ENCODE measurements at regions not wholly inside any gene's neighbourhood (a gene's known extent, or its start where the extent isn't known, plus 50 kb on each side); places are given as distances from the start of the nearest gene placed in this dataset.
"Not testable (repeated sequence)": the region's sequence is repeated elsewhere in the genome, so short reads cannot be mapped to it uniquely, and the experiment has no call there.

- DNase-seq = no peak
Measured at GRCh38 chr2:163177592-163177991, 339.0 kb upstream of the KCNH7 start.

GRCh38 chr2:163175294-163175693, 336.7 kb upstream of the KCNH7 start:
- DNase-seq = no peak

- no peak for DNase-seq
Measured at GRCh38 chr2:163173591-163173990, 335.0 kb upstream of the KCNH7 start.

- no peak for DNase-seq
Measured at GRCh38 chr2:163171786-163172530, 333.4 kb upstream of the KCNH7 start.

GRCh38 chr2:163157891-163158496, 319.4 kb upstream of the KCNH7 start:
- peak; percentile 35 to 39 for DNase-seq

- DNase-seq = no peak
Measured at GRCh38 chr2:163157411-163157810, 318.8 kb upstream of the KCNH7 start.

GRCh38 chr2:163155925-163156324, 317.4 kb upstream of the KCNH7 start:
- DNase-seq = no peak

- DNase-seq = peak; percentile 72 to 80
Measured at GRCh38 chr2:163155279-163155883, 316.8 kb upstream of the KCNH7 start.

GRCh38 chr2:163142618-163143017, 304.1 kb upstream of the KCNH7 start:
- no peak for DNase-seq

GRCh38 chr2:163138947-163139346, 300.4 kb upstream of the KCNH7 start:
- no peak for DNase-seq

- DNase-seq = no peak
Measured at GRCh38 chr2:163135256-163135655, 296.7 kb upstream of the KCNH7 start.

GRCh38 chr2:163133602-163134001, 295.0 kb upstream of the KCNH7 start:
- no peak for DNase-seq

GRCh38 chr2:163132850-163133249, 294.3 kb upstream of the KCNH7 start:
- DNase-seq = peak; percentile 74 to 75

- DNase-seq = not testable (repeated sequence)
Measured at GRCh38 chr2:163132207-163132606, 293.6 kb upstream of the KCNH7 start.

- no peak for DNase-seq
Measured at GRCh38 chr2:163123526-163123925, 285.0 kb upstream of the KCNH7 start.

GRCh38 chr2:163122257-163122656, 283.7 kb upstream of the KCNH7 start:
- DNase-seq = no peak

- no peak for DNase-seq
Measured at GRCh38 chr2:163121483-163121882, 282.9 kb upstream of the KCNH7 start.

GRCh38 chr2:163119966-163120365, 281.4 kb upstream of the KCNH7 start:
- DNase-seq = no peak

- no peak for DNase-seq
Measured at GRCh38 chr2:163086940-163087339, 248.4 kb upstream of the KCNH7 start.

GRCh38 chr2:163085366-163086024, 246.9 kb upstream of the KCNH7 start:
- DNase-seq = not testable (repeated sequence)

GRCh38 chr2:163081754-163082153, 243.2 kb upstream of the KCNH7 start:
- DNase-seq = no peak

GRCh38 chr2:163077241-163077640, 238.7 kb upstream of the KCNH7 start:
- peak; percentile 94 to 95 for DNase-seq

GRCh38 chr2:163066085-163066484, 227.5 kb upstream of the KCNH7 start:
- no peak for DNase-seq

- no peak for DNase-seq
Measured at GRCh38 chr2:163062524-163062923, 224.0 kb upstream of the KCNH7 start.

Data from Kasumi-1 (cell line).